Ishikawa (cell line): ENCODE measurements at regions not wholly inside any gene's neighbourhood (a gene's known extent, or its start where the extent isn't known, plus 50 kb on each side); places are given as distances from the start of the nearest gene placed in this dataset.

Source experiments
- CEBPB ChIP-seq: IDR thresholded peaks from 2 replicates; pipeline ENCODE4 v1.6.1; 2012
- CREB1 ChIP-seq: IDR thresholded peaks from 2 replicates; pipeline ENCODE4 v1.6.1; 2012; ENCODE audit warnings: low read depth
- EGR1 ChIP-seq: IDR thresholded peaks from 2 replicates; pipeline ENCODE4 v1.6.1; 2012
- EP300 ChIP-seq: IDR thresholded peaks from 2 replicates; pipeline ENCODE4 v1.6.1; 2012; ENCODE audit warnings: borderline replicate concordance
- FOXM1 ChIP-seq: IDR thresholded peaks from 2 replicates; pipeline ENCODE4 v1.6.1; 2012; ENCODE audit warnings: low read depth, borderline replicate concordance
- NFIC ChIP-seq: IDR thresholded peaks from 2 replicates; pipeline ENCODE4 v1.6.1; 2012
- RAD21 ChIP-seq: IDR thresholded peaks from 2 replicates; pipeline ENCODE4 v1.6.1; 2012; ENCODE audit warnings: low read depth
- TAF1 ChIP-seq: IDR thresholded peaks from 2 replicates; pipeline ENCODE4 v1.6.1; 2012; ENCODE audit warnings: low read depth, mild to moderate bottlenecking
- TCF12 ChIP-seq: IDR thresholded peaks from 2 replicates; pipeline ENCODE4 v1.6.1; 2012; ENCODE audit warnings: low read depth
- TEAD4 ChIP-seq: IDR thresholded peaks from 2 replicates; pipeline ENCODE4 v1.6.1; 2012
- YY1 ChIP-seq: IDR thresholded peaks from 2 replicates; pipeline ENCODE4 v1.6.1; 2012; ENCODE audit warnings: low read depth
- ZBTB7A ChIP-seq: IDR thresholded peaks from 2 replicates; pipeline ENCODE4 v1.6.1; 2012; ENCODE audit warnings: low read depth
- TF ChIP-seq, protein P1 (sequence below): IDR thresholded peaks from 2 replicates; pipeline ENCODE4 v1.6.1; 2012
- TF ChIP-seq, protein P2 (sequence below): IDR thresholded peaks from 2 replicates; pipeline ENCODE4 v1.6.1; 2012
- TF ChIP-seq, protein P3 (sequence below): IDR thresholded peaks from 2 replicates; pipeline ENCODE4 v1.6.1; 2012; ENCODE audit warnings: low read depth, mild to moderate bottlenecking

DNA sequence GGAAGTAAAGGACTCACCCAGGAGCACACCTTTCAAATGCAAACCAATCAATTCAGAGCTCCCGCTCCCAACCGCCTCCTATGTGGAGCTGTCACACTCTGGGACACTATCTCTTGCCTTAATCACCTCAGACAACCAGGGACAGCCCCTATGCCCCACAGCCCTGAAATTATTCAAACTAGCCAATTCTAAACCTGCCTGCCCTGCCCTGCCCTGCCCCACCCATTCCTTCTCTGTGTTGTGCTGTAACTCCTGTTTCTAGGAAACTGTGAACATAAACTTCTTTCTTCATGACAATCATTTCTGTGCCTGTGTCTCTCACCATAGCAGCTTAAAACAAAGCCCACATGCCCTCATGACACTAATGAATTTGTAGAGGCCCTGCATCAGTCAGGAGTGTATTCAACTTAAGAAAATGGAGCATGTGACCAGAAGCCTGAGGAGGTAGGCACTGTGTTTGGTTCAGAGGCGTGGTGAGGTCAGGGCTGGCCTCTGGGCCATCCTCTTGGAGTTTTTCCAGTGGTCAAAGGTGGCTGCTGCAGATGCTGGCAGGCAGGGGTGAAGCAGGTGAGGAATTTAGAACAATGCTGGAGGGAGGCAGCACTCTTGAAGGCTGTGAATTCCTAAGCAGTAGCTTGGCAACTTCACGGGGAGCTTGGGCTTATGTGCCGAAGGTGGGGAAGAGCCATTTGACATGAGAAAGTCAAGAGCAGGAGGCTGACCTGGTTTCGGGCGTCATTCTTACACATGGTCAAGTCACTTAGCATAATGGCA lies 74.5 kb downstream of the RHOU start:
- TF ChIP-seq RAD21 (0 out of 2 replicates have a peak, but pooled peaks have one; percentile 7), TEAD4 (peak; percentile 64), NFIC (peak; percentile 63; the same call in 1 of the 2 replicates), YY1 (peak; percentile 18; the same call in 1 of the 2 replicates), TAF1 (no peak), TCF12 (peak; percentile 43; the same call in 1 of the 2 replicates), CEBPB (no peak; the same call in 1 of the 2 replicates)
- TF ChIP-seq, protein P1, sequence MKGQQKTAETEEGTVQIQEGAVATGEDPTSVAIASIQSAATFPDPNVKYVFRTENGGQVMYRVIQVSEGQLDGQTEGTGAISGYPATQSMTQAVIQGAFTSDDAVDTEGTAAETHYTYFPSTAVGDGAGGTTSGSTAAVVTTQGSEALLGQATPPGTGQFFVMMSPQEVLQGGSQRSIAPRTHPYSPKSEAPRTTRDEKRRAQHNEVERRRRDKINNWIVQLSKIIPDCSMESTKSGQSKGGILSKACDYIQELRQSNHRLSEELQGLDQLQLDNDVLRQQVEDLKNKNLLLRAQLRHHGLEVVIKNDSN: peak; percentile 79
- TF ChIP-seq, protein P2, sequence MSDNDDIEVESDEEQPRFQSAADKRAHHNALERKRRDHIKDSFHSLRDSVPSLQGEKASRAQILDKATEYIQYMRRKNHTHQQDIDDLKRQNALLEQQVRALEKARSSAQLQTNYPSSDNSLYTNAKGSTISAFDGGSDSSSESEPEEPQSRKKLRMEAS: peak; percentile 62
- TF ChIP-seq, protein P3, sequence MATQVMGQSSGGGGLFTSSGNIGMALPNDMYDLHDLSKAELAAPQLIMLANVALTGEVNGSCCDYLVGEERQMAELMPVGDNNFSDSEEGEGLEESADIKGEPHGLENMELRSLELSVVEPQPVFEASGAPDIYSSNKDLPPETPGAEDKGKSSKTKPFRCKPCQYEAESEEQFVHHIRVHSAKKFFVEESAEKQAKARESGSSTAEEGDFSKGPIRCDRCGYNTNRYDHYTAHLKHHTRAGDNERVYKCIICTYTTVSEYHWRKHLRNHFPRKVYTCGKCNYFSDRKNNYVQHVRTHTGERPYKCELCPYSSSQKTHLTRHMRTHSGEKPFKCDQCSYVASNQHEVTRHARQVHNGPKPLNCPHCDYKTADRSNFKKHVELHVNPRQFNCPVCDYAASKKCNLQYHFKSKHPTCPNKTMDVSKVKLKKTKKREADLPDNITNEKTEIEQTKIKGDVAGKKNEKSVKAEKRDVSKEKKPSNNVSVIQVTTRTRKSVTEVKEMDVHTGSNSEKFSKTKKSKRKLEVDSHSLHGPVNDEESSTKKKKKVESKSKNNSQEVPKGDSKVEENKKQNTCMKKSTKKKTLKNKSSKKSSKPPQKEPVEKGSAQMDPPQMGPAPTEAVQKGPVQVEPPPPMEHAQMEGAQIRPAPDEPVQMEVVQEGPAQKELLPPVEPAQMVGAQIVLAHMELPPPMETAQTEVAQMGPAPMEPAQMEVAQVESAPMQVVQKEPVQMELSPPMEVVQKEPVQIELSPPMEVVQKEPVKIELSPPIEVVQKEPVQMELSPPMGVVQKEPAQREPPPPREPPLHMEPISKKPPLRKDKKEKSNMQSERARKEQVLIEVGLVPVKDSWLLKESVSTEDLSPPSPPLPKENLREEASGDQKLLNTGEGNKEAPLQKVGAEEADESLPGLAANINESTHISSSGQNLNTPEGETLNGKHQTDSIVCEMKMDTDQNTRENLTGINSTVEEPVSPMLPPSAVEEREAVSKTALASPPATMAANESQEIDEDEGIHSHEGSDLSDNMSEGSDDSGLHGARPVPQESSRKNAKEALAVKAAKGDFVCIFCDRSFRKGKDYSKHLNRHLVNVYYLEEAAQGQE: no peak

DNA sequence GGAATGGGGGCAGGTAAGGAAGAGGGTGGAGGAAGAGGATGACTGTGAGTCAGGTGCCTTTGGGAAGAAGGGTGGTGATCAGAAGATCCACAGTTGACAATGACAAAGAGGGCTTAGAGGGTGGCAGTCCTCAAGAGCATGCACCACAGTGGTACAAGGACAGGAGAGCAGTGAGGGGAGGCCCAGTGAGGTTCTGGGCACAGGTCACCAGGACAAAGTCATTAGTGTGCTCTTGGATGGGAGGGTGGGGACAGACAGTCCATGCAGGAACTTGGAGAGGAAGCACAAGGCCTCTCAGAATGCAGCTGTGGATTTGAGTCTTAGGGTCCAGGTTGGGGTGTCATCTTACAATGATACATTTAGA lies 75.1 kb downstream of the RHOU start:
- TF ChIP-seq NFIC: no peak
- no peak for TF ChIP-seq TCF12
- no peak for TF ChIP-seq TEAD4
- TF ChIP-seq TAF1: no peak
- no peak for TF ChIP-seq EGR1
- no peak for TF ChIP-seq FOXM1
- TF ChIP-seq RAD21: no peak
- TF ChIP-seq, protein P1: no peak
- no peak for TF ChIP-seq ZBTB7A
- TF ChIP-seq EP300: no peak
- TF ChIP-seq, protein P3: no peak
- TF ChIP-seq, protein P2: no peak; the same call in 1 of the 2 replicates
- TF ChIP-seq CEBPB: no peak
- TF ChIP-seq YY1: no peak
- TF ChIP-seq CREB1: no peak

DNA sequence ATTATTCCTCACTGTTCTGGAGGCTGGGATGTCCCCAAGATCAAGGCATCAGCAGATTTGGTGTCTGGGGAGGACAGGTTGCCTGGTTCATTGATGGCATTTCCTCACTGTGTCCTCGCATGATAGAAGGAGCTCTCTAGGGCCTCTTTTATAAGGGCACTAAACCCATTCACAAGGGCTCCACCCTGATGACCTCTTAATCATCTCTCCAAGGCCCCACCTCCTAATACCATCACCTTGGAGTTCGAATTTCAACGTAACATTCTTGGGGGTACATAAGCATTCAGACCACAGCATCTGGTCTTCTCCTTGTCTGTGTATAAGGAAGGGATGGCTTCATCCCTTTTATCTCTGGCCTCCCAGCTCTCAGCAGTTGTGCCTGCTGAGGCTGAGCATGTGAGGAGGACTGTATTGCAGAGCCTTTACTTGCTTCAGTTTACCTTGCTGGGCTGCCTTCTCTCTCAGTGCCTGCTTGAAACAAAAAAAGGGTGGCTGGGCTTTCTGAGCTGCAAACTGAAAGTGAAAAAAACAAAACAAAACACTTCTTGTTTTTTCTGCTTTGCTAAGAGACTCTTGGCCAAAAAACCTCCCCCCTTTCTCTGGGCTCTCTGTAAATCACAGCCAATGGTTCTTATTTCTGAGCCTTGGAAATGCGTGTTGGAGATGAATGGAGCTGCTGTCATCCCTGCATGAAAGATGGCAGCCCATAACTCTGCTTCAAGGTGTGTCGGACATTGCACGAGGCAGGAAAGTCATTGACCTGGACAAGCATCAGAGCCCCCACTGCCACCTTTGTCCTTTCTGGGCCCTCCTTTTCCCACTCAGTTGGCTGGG lies 75.8 kb downstream of the RHOU start:
- no peak for TF ChIP-seq EGR1
- no peak for TF ChIP-seq TEAD4
- no peak for TF ChIP-seq FOXM1
- no peak for TF ChIP-seq ZBTB7A
- TF ChIP-seq RAD21: no peak
- TF ChIP-seq, protein P3: no peak
- no peak for TF ChIP-seq EP300

- no peak for TF ChIP-seq TAF1
- no peak for TF ChIP-seq NFIC
- no peak for TF ChIP-seq FOXM1
- TF ChIP-seq CREB1: no peak
- TF ChIP-seq, protein P2: no peak
- no peak for TF ChIP-seq EGR1
- TF ChIP-seq CEBPB: no peak
- no peak for TF ChIP-seq YY1
- TF ChIP-seq RAD21: no peak
Observed at GRCh38 chr1:228811712-228812305, 76.5 kb downstream of the RHOU start.
